NCI-H2107 treated with DMSO at 0.1 percent for 48 hours (cell line): ENCODE measurements at regions not wholly inside any gene's neighbourhood (a gene's known extent, or its start where the extent isn't known, plus 50 kb on each side); places are given as distances from the start of the nearest gene placed in this dataset.

Experiments
- DNase-seq: peaks from one replicate; lab custom pipeline; 2025; ENCODE audit not compliant: unreplicated experiment; lab: John Stamatoyannopoulos, UW

GRCh38 chr1:214923278-214923915 is 159.1 kb upstream of the KCNK2 start:
- no peak for DNase-seq

GRCh38 chr1:214927796-214928195 is 154.7 kb upstream of the KCNK2 start:
- DNase-seq, result no peak

- DNase-seq, result no peak
Measured at GRCh38 chr1:214928574-214928973, 154.0 kb upstream of the KCNK2 start.

- no peak for DNase-seq
Measured at GRCh38 chr1:214933375-214933774, 149.2 kb upstream of the KCNK2 start.

- DNase-seq, result no peak
Measured at GRCh38 chr1:214934045-214934444, 148.5 kb upstream of the KCNK2 start.

GRCh38 chr1:214935258-214935657 is 147.3 kb upstream of the KCNK2 start:
- no peak for DNase-seq

- DNase-seq, result no peak
Measured at GRCh38 chr1:214939180-214939579, 143.4 kb upstream of the KCNK2 start.

- no peak for DNase-seq
Measured at GRCh38 chr1:214941061-214941460, 141.5 kb upstream of the KCNK2 start.

- DNase-seq, result no peak
Measured at GRCh38 chr1:214943054-214943453, 139.5 kb upstream of the KCNK2 start.

- DNase-seq, result no peak
Measured at GRCh38 chr1:214946615-214947014, 135.9 kb upstream of the KCNK2 start.

GRCh38 chr1:214952648-214953047 is 129.9 kb upstream of the KCNK2 start:
- no peak for DNase-seq

- no peak for DNase-seq
Measured at GRCh38 chr1:214953901-214954616, 128.5 kb upstream of the KCNK2 start.

GRCh38 chr1:214954617-214954949 is 128.0 kb upstream of the KCNK2 start:
- no peak for DNase-seq

- no peak for DNase-seq
Measured at GRCh38 chr1:214957330-214958137, 125.0 kb upstream of the KCNK2 start.

GRCh38 chr1:214958486-214958885 is 124.1 kb upstream of the KCNK2 start:
- DNase-seq, result no peak

- DNase-seq, result no peak
Measured at GRCh38 chr1:214966346-214966745, 116.2 kb upstream of the KCNK2 start.

GRCh38 chr1:214967865-214968575 is 114.5 kb upstream of the KCNK2 start:
- no peak for DNase-seq

GRCh38 chr1:214970016-214970415 is 112.5 kb upstream of the KCNK2 start:
- DNase-seq, result no peak

- DNase-seq, result no peak
Measured at GRCh38 chr1:214971071-214971470, 111.5 kb upstream of the KCNK2 start.

GRCh38 chr1:214974002-214974401 is 108.5 kb upstream of the KCNK2 start:
- no peak for DNase-seq

GRCh38 chr1:214976665-214977064 is 105.9 kb upstream of the KCNK2 start:
- DNase-seq, result no peak
